ENCODE measurements at regions not wholly inside any gene's neighbourhood (a gene's known extent, or its start where the extent isn't known, plus 50 kb on each side); places are given as distances from the start of the nearest gene placed in this dataset.

DNA sequence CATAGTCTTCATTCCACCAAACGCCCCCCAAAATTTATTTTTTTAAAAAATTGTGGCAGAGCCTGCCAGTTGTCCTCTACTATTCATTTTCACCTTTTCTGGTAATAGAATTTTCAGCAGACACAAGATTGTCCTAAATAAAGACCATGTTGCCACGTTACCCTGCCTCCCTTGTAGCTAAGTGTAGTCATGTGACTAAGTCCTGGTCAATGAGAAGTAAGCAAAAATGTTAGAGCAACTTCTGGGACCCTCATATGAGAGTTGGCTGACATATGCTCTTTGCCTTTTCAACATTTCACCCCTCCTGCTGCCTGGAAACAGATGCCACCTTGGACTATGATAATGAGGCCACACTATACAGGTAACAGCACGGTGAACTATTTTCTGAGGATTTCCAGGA, 203.1 kb downstream of the PIK3R1 start:
- TF ChIP-seq POLR2A (IDR thresholded peaks at IDR 0.05; ENCODE audit: low read length) (no peak), GATA1 (IDR thresholded peaks at IDR 0.05; ENCODE audit: low read depth, low read length) (no peak)
